Liver (tissue), 8 donors: ENCODE measurements at regions not wholly inside any gene's neighbourhood (a gene's known extent, or its start where the extent isn't known, plus 50 kb on each side); places are given as distances from the start of the nearest gene placed in this dataset.

Experiments used
- DNase-seq: peaks from one replicate; pipeline ENCODE4 v3.0.0-alpha.2; 2017; ENCODE audit warnings: low spot score
- H3K27ac ChIP-seq, 2 donors: one replicate each; pipeline ENCODE4 v1.7.0; 2013; ENCODE audit warnings: inconsistent platforms in 2 of 2, low read length in 2 of 2, control low read depth in 1 of 2, low read depth in 1 of 2, mild to moderate bottlenecking in 1 of 2
- H3K27me3 ChIP-seq, 4 donors: one replicate each; pipeline versions ENCODE4 v1.6.1 to v1.7.0; 2013; ENCODE audit warnings: low read length in 3 of 4, inconsistent platforms in 1 of 4, mild to moderate bottlenecking in 1 of 4, moderate library complexity in 1 of 4; ENCODE audit not compliant: control insufficient read depth in 4 of 4, insufficient read depth in 4 of 4
- H3K36me3 ChIP-seq, 4 donors: one replicate each; pipeline versions ENCODE4 v1.6.1 to v1.7.0; 2013; ENCODE audit warnings: low read length in 3 of 4, mild to moderate bottlenecking in 3 of 4, low read depth in 1 of 4, moderate library complexity in 1 of 4; ENCODE audit not compliant: control insufficient read depth in 4 of 4, insufficient read depth in 3 of 4
- H3K4me1 ChIP-seq, 4 donors: one replicate each; pipeline versions ENCODE4 v1.6.1 to v1.7.0; 2013; ENCODE audit warnings: low read length in 3 of 4, mild to moderate bottlenecking in 3 of 4, moderate library complexity in 1 of 4; ENCODE audit not compliant: control insufficient read depth in 4 of 4, insufficient read depth in 4 of 4
- H3K4me3 ChIP-seq, 3 donors: one replicate each; pipeline versions ENCODE4 v1.6.1 to v1.7.0; 2013; ENCODE audit warnings: low read length in 3 of 3, control low read depth in 1 of 3, low read depth in 1 of 3, mild to moderate bottlenecking in 1 of 3
- H3K9ac ChIP-seq, 2 donors: one replicate each; pipeline ENCODE4 v1.7.0; 2013; ENCODE audit warnings: low read length in 2 of 2, mild to moderate bottlenecking in 2 of 2, moderate library complexity in 2 of 2, control low read depth in 1 of 2, low read depth in 1 of 2
- H3K9me3 ChIP-seq, 4 donors: one replicate each; pipeline versions ENCODE4 v1.6.1 to v1.7.0; 2013; ENCODE audit warnings: low read length in 3 of 4; ENCODE audit not compliant: control insufficient read depth in 4 of 4
- EGR1 ChIP-seq, 2 donors: IDR thresholded peaks; 2 replicates each; pipeline ENCODE4 v1.6.1; 2016 to 2018; ENCODE audit warnings: antibody characterized with exemption in 2 of 2, low read depth in 2 of 2
- FOXA1 ChIP-seq: IDR thresholded peaks from 2 replicates; pipeline ENCODE4 v1.6.1; 2016; ENCODE audit warnings: antibody characterized with exemption
- FOXA2 ChIP-seq: IDR thresholded peaks from 2 replicates; pipeline ENCODE4 v1.6.1; 2016; ENCODE audit warnings: antibody characterized with exemption
- GABPA ChIP-seq, 2 donors: IDR thresholded peaks in 1 of 2; conservative IDR thresholded peaks in 1 of 2; 2 replicates each; pipeline ENCODE4 v1.6.1; 2016; ENCODE audit warnings: antibody characterized with exemption in 2 of 2, mild to moderate bottlenecking in 1 of 2, moderate library complexity in 1 of 2
- HNF4A ChIP-seq, 2 donors: conservative IDR thresholded peaks; 2 replicates each; pipeline ENCODE4 v1.6.1; 2016; ENCODE audit warnings: antibody characterized with exemption in 2 of 2, mild to moderate bottlenecking in 2 of 2
- JUND ChIP-seq, 2 donors: IDR thresholded peaks; 2 replicates each; pipeline ENCODE4 v1.6.1; 2016; ENCODE audit warnings: antibody characterized with exemption in 2 of 2
- NR2F2 ChIP-seq: IDR thresholded peaks from 2 replicates; pipeline ENCODE4 v1.6.1; 2016; ENCODE audit warnings: antibody characterized with exemption
- SP1 ChIP-seq: IDR thresholded peaks from 2 replicates; pipeline ENCODE4 v1.6.1; 2018; ENCODE audit warnings: antibody characterized with exemption, mild to moderate bottlenecking
- TAF1 ChIP-seq: conservative IDR thresholded peaks from 2 replicates; pipeline ENCODE4 v1.6.1; 2016; ENCODE audit warnings: antibody characterized with exemption, mild to moderate bottlenecking
- WGBS: extraction: QIAGEN DNeasy Blood & Tissue Kit; methylation state at CpG from one replicate; pipeline ENCODE4 v1.1.7; 2013; 5-methylcytosine and 5-hydroxymethylcytosine counted together
- TF ChIP-seq, protein P1 (sequence below): fragments of 150-350 bp; IDR thresholded peaks from 2 replicates; pipeline ENCODE4 v1.5.1; 2017; ENCODE audit warnings: improper control_type of control experiment, low read depth, low read length; ENCODE audit not compliant: missing input control
- TF ChIP-seq, protein P2 (sequence below): IDR thresholded peaks from 2 replicates; pipeline ENCODE4 v1.6.1; 2016; ENCODE audit warnings: antibody characterized with exemption
- TF ChIP-seq, protein P3 (sequence below): IDR thresholded peaks from 2 replicates; pipeline ENCODE4 v1.6.1; 2016; ENCODE audit warnings: antibody characterized with exemption
- donor health status: healthy.
- donor health status: healthy.
- donor health status: healthy.
- donor health status: healthy.
- donor health status: healthy.

DNA sequence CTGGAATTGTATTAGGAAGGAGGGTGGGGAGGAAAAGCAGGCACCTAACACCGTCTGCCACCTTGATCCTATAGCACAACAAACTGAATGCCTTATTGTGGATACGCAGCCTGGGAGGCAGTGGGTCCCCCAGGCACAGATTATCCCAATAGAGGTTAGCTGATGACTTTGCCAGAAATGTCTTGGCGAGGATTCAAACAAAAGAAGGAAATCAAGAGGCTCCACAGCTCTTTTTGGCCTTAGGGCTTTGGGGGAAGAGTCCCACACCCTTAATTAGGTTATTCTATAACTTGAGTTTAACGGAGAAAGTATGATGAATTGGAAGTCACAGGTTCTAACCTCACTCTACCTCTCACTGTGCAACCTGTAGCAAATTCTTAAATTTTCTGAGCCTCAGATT lies 102.0 kb downstream of the MRPL14 start:
- TF ChIP-seq JUND (IDR thresholded peaks at IDR 0.05) (no peak), SP1 (no peak), GABPA (IDR thresholded peaks at IDR 0.05 in 1 of 2, conservative IDR thresholded peaks at IDR 0.05 in 1 of 2) (no peak)
- TF ChIP-seq, protein P1, sequence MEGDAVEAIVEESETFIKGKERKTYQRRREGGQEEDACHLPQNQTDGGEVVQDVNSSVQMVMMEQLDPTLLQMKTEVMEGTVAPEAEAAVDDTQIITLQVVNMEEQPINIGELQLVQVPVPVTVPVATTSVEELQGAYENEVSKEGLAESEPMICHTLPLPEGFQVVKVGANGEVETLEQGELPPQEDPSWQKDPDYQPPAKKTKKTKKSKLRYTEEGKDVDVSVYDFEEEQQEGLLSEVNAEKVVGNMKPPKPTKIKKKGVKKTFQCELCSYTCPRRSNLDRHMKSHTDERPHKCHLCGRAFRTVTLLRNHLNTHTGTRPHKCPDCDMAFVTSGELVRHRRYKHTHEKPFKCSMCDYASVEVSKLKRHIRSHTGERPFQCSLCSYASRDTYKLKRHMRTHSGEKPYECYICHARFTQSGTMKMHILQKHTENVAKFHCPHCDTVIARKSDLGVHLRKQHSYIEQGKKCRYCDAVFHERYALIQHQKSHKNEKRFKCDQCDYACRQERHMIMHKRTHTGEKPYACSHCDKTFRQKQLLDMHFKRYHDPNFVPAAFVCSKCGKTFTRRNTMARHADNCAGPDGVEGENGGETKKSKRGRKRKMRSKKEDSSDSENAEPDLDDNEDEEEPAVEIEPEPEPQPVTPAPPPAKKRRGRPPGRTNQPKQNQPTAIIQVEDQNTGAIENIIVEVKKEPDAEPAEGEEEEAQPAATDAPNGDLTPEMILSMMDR, result no peak
- Histone ChIP-seq H3K4me1 (no peaks in the 10 kb centered on the region), H3K36me3 (no peaks in the 10 kb centered on the region), H3K4me3 (no peak overlapping the region), H3K9me3 (no peaks in the 10 kb centered on the region), H3K27ac (no peak overlapping the region), H3K27me3 (no peaks in the 10 kb centered on the region), H3K9ac (no peak overlapping the region)
- DNase-seq, result no peak
- WGBS, result 85% methylated on average over 4 of the region's 4 CpGs

DNA sequence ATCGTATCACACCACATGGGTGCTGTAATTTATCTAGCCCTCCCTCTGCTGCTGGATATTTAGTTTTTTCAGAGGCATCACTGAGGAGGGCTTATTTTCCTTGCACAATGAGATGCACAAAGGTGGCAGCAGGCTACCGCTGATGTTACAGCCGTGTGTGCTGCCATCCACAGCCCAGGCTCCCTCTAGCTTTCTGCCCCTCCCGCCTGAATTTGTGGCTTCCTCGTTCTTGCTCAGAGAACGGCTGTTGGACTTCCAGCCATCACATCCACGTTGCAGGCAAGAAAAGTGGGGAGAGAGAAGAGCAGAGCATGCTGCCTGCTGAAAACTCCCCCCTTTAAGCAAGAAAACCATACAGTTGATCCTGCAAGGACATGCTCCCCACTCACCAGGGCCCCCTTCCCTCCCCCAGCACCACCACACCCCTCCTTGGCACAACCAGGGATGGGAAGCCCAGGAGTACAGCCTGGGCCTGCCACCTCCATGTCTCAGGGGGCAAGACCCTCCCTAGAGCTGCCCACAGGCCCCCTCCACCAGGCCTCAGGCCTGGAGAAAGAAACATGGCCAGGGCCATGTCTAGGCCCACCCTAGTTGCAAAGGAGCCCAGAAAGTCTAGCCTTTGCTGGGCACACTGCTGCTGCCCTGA lies 102.6 kb downstream of the MRPL14 start:
- no peaks in the 10 kb centered on the region for H3K9me3 ChIP-seq
- H3K4me1 ChIP-seq, result no peaks in the 10 kb centered on the region
- DNase-seq, result no peak
- H3K9ac ChIP-seq, result no peak overlapping the region
- no peak overlapping the region for H3K27ac ChIP-seq
- H3K36me3 ChIP-seq, result no peaks in the 10 kb centered on the region
- H3K27me3 ChIP-seq, result no peaks in the 10 kb centered on the region
- no peak for TF ChIP-seq TAF1
- TF ChIP-seq, protein P2, sequence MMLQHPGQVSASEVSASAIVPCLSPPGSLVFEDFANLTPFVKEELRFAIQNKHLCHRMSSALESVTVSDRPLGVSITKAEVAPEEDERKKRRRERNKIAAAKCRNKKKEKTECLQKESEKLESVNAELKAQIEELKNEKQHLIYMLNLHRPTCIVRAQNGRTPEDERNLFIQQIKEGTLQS, result no peak
- TF ChIP-seq FOXA1, result no peak
- no peak for TF ChIP-seq NR2F2
- no peak for TF ChIP-seq FOXA2
- TF ChIP-seq HNF4A (conservative IDR thresholded peaks at IDR 0.05), result no peak
- TF ChIP-seq, protein P1, result no peak
- no peak for TF ChIP-seq EGR1 (IDR thresholded peaks at IDR 0.05; ENCODE audit: low read depth in 2 of 2)
- TF ChIP-seq, protein P3, sequence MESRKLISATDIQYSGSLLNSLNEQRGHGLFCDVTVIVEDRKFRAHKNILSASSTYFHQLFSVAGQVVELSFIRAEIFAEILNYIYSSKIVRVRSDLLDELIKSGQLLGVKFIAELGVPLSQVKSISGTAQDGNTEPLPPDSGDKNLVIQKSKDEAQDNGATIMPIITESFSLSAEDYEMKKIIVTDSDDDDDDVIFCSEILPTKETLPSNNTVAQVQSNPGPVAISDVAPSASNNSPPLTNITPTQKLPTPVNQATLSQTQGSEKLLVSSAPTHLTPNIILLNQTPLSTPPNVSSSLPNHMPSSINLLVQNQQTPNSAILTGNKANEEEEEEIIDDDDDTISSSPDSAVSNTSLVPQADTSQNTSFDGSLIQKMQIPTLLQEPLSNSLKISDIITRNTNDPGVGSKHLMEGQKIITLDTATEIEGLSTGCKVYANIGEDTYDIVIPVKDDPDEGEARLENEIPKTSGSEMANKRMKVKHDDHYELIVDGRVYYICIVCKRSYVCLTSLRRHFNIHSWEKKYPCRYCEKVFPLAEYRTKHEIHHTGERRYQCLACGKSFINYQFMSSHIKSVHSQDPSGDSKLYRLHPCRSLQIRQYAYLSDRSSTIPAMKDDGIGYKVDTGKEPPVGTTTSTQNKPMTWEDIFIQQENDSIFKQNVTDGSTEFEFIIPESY, result no peak
- no peak overlapping the region for H3K4me3 ChIP-seq
- WGBS, result 79% methylated on average over 7 of the region's 7 CpGs
